ENCODE measurements at regions not wholly inside any gene's neighbourhood (a gene's known extent, or its start where the extent isn't known, plus 50 kb on each side); places are given as distances from the start of the nearest gene placed in this dataset.

DNA sequence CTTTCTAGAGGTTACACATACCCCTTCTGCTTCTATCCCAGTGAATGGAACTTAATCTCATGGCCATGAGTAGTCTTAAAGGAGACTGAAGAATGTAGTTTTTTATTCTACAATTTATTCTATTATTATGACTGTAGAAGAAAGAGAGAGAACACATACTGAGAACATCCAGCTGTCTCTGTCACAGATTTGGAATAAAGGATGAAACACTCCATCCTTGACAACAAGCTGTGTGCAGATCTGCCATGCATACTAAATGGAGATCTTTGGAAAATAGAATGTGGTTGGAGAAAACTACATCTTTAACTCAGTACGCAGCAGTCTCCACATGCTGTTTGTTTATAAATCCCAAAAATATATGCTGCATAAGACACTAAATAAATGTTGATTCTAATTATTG, 54.1 kb upstream of the NUDT7 start:
- DNase-seq, result no peak

- DNase-seq, result no peak
These were observed 53.3 kb upstream of the NUDT7 start for GRCh38 chr16:77669057-77669456.
